ENCODE measurements at regions not wholly inside any gene's neighbourhood (a gene's known extent, or its start where the extent isn't known, plus 50 kb on each side); places are given as distances from the start of the nearest gene placed in this dataset.
A peak's percentile ranks its signal among the peaks of the same experiment; 100 is the strongest.

GRCh38 chr13:105410602-105411001 lies 1124.9 kb downstream of the EFNB2 start:
- DNase-seq: no peak

DNA sequence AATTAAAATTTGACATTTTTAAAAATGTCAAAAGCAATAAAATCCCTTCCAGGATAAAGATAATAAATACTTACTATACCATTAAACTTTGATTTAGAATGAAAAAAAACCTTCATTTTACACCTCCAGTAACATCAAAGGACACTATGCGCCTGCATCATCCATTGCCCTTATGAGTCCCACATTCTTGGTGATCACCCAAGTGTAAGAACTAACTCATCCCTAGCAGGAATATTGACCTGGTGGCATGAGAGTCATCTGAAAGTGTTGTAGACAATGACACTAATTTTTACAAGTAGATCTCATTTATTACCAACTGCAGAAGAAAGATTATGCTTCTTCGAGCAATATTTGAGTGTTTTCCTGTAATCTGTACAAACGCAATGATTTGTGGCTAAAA lies 1128.9 kb downstream of the EFNB2 start:
- DNase-seq: no peak

DNA sequence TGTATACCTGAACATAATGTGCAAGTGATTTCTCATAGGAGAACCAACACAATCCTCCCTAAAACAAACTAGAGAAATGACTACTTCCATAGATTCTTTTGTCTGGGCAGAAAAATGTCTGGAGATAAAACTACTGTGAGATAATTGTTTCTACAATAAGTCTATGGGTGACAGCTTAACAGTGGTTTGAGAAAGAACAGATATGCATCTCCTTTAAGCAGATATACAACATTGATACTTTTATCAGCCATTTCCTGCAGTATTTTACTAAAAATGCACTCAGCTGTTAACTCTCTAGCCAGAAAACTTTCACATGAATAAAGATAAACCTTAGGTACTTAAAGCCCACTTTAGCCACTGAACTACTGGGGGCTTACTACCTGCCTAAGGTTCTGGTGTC lies 1132.4 kb downstream of the EFNB2 start:
- no peak for DNase-seq

DNA sequence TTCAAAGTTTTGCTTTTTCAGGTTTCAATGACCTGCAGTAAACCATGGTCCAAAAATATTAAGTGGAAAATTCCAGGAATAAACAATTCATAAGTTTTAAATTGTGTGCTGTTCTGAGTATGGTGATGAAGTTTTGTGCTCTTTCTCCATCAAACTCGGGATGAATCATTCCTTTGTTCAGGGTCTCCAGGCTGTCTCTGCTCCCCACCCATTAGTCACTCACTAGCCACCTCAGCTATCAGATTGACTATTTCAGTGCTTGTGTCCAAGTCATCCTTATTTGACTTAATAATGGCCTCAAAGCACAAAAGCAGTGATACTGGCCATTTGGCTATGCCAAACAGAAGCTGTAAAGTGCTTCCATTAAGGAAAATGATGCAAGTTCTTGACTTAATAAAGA lies 1140.4 kb downstream of the EFNB2 start:
- no peak for DNase-seq

DNA sequence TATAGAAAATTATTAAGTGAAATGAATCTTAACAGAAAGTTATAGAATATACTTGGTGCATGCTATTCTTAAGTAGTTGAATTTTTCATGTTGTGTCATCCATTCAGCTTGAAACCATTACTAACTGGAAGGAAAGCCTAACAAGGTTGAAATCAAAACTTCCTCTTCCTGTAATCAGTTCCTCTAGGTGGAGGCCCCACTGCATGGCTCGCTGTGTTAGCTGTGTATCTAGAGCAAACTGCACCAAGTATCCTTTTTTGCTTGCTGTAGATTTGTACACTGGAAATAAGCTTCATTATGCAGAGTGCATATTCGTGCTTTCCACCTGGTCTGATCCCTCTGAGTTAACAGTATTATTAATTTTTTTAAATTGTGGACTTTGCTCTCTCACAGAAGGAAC lies 1146.1 kb downstream of the EFNB2 start:
- DNase-seq: no peak

DNA sequence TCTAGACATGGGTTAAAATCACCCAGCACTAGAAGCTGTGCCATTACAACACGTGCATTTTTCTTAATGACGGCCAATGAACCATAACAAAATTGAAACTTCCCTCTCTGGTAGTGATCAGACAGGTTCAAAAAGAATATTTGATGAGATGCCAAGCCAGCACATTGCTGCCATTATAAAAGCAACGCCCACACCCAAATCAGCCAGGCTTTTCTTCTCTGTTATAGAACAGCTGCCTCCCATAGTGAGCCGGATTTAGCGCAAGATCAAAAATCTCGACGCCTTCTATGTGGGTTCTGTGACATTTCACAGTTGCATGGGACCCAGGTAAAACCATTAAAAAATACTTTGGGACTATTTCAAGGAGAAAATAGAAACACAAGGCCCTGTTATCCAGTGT lies 1158.0 kb downstream of the EFNB2 start:
- no peak for DNase-seq

GRCh38 chr13:105370011-105370650 lies 1165.3 kb downstream of the EFNB2 start:
- no peak for DNase-seq

DNA sequence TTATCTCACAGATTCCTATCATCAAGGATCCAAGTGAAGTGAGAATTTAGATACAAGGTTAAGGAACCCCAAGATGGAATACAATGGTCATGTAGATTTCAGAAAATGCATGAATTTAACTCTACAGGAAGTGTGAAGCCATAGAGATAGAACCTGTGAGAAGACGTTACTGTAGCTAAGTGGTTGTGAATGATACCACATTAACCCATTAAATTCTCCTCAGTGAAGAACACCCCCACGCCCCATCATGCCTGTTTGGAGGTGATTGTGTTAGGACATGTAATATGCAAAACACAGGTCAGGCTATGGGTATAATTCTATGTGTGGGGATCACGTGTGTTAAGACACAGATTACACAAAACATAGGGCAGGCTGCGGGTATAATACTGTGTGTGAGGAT lies 1166.7 kb downstream of the EFNB2 start:
- DNase-seq: no peak

DNA sequence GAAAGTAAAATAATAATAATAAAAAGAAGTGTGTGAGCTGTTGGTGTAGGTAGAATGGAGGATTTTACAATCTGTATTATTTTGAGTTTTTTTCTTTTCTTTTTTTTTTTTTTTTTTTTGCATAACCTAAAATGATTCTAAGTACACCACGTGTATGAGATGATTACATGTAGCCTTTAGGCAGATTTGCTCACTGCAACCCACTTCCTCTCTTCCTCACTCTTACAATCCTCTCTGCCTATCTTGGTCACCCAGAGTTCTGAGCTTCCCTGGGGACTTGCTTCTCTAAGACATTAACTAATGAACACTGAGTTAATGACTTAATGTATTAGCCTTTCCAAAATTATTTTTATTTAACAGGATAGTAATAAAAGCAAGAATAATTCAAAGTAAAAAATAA lies 1169.6 kb downstream of the EFNB2 start:
- no peak for DNase-seq

- DNase-seq: no peak
Observed at GRCh38 chr13:105365021-105365550, 1170.4 kb downstream of the EFNB2 start.

GRCh38 chr13:105364191-105364590 lies 1171.3 kb downstream of the EFNB2 start:
- DNase-seq: no peak

DNA sequence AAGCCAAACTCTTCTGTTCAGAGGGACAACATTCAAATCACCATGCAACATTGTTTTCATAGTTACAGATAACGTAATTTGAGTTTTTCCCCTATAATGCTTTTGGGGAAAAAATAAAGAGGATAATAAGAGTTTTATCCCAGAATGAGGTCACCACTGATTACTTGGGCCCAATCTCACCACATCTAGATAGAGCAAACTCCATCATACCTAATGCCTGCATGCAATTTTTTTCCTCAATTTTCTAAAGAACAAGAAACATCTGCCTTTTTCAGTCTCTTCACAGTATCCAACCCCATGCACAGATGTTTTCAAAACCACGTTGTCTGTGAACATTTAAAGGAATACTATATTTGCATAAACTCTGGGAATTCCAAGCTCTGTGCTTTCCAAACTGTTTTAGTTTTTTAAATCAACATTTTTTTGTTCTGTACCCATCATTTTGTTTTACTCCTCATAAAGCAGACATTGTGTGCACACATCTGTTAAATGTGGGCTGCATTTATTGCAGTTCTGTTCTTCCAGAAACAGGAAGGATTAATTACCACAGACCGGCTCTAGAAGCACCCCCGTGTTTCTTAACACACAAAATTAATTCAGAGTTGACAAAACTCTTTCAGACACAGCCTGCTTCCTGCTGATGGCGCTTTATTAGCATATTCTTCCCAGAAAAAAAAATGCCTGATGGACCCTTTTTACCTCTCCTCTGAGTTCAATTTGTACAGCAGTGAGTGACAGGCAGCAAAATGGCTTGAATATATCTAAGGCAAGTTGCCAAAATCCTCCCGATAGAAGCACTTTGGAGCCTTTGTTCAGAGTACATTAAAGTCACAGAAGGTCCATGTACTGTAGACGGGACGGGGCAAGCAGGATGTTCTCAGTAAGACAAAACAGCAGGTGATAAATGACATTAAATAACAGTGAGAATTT lies 1171.9 kb downstream of the EFNB2 start:
- peak; percentile 68 for DNase-seq

GRCh38 chr13:105353654-105354053 lies 1181.8 kb downstream of the EFNB2 start:
- no peak for DNase-seq

GRCh38 chr13:105349082-105349723 lies 1186.3 kb downstream of the EFNB2 start:
- DNase-seq: no peak

DNA sequence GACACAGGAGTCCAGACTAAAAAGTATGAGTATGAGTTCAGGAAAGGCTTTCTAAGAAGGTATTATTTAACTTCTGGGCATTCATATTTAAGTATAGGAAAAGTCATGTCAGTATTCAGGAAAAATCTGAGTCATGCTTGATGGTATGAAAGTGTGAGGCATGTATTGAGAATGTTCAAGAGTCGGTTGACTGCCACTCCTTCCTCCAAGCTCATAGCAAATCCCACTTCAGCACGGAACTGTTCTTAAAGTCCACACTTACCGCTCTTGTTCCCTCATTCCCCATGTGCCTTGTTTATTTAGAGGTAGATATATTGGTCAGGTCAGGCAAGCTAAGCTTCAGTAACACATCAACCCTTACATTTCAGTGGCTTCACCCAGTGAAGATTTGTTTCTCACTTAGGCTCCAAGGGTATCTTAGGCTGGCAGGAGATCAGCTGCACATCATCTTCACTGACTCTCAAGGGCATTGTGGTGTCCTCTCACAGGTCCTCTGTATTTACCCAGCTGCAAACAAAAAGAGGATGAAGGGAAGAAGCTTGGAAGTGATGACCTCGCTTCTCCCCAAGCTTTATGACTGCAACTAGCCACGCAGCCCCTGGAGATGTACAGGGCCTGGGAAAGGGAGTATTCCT lies 1189.2 kb downstream of the EFNB2 start:
- DNase-seq: no peak

- no peak for DNase-seq
Observed at GRCh38 chr13:105345730-105346129, 1189.7 kb downstream of the EFNB2 start.

DNA sequence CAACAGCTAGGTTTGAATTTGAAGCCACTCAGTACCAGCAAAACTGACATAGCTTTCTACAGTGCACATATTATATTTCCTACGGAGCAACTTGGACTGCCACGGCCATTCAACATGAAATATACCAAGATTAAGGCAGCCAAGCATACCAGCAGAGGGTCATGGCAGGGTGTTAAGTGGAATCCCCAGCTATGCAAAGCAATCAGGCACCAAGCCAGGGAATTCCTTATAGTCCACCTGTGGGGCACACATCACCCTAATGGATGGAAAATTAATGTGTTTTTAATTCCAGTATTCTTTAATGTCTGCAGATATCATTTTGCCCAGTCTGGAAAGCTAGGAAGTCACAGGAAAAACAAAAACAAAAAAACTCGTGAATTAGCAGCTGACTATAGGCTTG lies 1190.3 kb downstream of the EFNB2 start:
- DNase-seq: no peak

DNA sequence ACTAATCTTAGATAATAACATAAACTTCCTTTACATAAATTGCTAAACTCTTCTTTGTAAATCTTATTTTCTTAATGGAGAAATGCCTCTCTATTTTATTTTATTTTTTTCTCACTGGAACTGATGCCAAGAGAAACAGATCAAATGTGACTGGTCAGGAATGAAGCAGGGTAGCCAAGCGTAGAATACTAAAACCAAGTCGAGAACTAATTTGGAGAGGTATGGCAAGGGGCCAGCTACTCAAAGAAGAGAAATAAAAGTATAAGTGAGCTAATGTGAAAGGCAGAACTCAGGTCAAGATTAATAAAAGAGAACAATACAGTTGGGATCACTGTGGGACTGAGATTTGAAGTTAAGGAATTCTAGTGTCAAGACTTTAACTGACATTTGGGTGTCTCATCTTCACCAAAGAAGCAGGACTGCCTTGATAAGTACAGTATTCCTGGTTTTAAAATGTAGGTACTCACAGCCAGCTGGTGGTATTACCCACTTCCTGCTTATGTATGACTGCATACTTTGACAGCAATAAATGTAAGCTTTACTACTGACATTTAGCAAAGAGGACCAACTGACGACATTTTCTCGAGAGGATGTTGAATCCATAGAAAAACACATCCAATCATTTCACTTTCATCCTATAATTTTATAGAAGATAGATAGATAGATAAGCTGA lies 1192.2 kb downstream of the EFNB2 start:
- no peak for DNase-seq

GRCh38 chr13:105342281-105342820 lies 1193.1 kb downstream of the EFNB2 start:
- no peak for DNase-seq

DNA sequence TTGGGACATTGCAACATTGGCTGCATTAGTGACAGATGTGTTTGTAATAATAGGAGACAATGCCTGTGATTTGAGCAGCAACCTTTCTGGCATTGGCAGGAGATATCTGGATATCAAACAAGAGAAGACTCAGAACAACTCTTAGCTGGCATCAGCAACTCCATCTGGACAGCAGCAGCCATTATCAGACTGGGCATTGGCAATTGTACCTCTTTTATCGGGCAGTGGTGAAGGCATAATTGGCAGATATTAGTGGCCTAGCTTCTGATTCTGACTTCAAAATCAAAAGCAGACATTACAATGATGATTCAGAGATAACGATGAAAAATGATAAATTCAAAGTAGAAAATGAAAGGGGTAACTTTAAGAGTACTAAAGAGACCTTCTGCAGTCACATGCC lies 1193.7 kb downstream of the EFNB2 start:
- no peak for DNase-seq

DNA sequence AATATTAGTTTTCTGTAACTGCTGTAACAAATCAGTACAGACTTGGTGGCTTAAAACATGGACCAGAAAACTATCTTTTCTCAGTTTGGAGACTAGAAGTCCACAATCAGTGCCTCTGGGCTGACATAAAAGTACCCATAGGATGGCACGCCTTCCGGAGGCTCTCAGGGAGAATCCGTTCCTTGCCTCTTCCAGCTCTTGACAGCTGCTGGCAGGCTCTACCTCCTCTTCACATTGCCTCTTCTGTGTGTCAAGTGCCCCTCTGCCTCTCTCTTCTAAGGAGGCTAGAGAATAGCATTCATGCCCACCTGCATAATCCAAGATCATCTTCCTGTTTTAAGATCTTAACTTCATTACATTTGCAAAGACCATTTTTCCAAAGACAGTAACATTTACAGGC lies 1194.2 kb downstream of the EFNB2 start:
- DNase-seq: no peak

GRCh38 chr13:105340061-105340606 lies 1195.3 kb downstream of the EFNB2 start:
- DNase-seq: no peak

Data from KG1 (cell line).